ENCODE measurements at regions not wholly inside any gene's neighbourhood (a gene's known extent, or its start where the extent isn't known, plus 50 kb on each side); places are given as distances from the start of the nearest gene placed in this dataset.

GRCh38 chr15:91779960-91780359 is 73.5 kb upstream of the SLCO3A1 start (continued):
- TF ChIP-seq ZNF639 (CRISPR knock-in tag; conservative IDR thresholded peaks at IDR 0.05 in 1 of 2, IDR thresholded peaks at IDR 0.05 in 1 of 2), result no peak

GRCh38 chr15:91780387-91780786 is 73.1 kb upstream of the SLCO3A1 start:
- Histone ChIP-seq H3K4me1 (replicated peaks in 1 of 2; ENCODE audit: control insufficient read depth in 2 of 2, insufficient read depth in 2 of 2, low read length in 2 of 2) (no peaks in the 10 kb centered on the region), H2AFZ (ENCODE audit: low read depth, low read length) (no peak overlapping the region), H3K9me1 (ENCODE audit: control insufficient read depth, insufficient read depth, low read length) (no peaks in the 10 kb centered on the region), H3K79me2 (ENCODE audit: control insufficient read depth, insufficient read depth, low read length) (no peaks in the 10 kb centered on the region), H3K27me3 (ENCODE audit: control insufficient read depth in 2 of 2, insufficient read depth in 2 of 2, low read length in 2 of 2) (peaks cover 0 to 3% of the 10 kb centered on the region in 2 experiments; a peak in 1 of 5 replicates), H3K36me3 (ENCODE audit: control insufficient read depth, insufficient read depth, low read length) (no peaks in the 10 kb centered on the region), H3K27ac (ENCODE audit: extremely low read depth, low read depth, low read length) (no peak overlapping the region), H3K4me3 (no peak overlapping the region), H3K4me2 (ENCODE audit: insufficient read depth, low read length) (no peak overlapping the region), H3K9me3 (replicated peaks; ENCODE audit: control insufficient read depth, insufficient read depth, low read depth, low read length) (no peaks in the 10 kb centered on the region), H3K9ac (ENCODE audit: insufficient read depth in 1 of 2, low read depth in 2 of 2, low read length in 2 of 2) (no peak overlapping the region), H4K20me1 (replicated peaks; ENCODE audit: control insufficient read depth, insufficient read depth, low read length) (no peaks in the 10 kb centered on the region)
- POLR2A ChIA-PET, result no interaction called here
- ATAC-seq, result no peak
- in situ Hi-C loops (cut with MboI) (no loop called here), intact Hi-C loops (cut with micrococcal nuclease) (no loop called here)
- 0% methylated on average over 3 of the region's 3 CpGs for WGBS (ENCODE audit: insufficient coverage, low coverage, missing lambda C conversion rate)
- TF ChIP-seq RREB1 (CRISPR knock-in tag; IDR thresholded peaks at IDR 0.05) (no peak), THRA (IDR thresholded peaks at IDR 0.05) (no peak), HMBOX1 (IDR thresholded peaks at IDR 0.05) (0 out of 2 replicates have a peak, but pooled peaks have one; percentile 15)
- CTCF ChIA-PET (ENCODE audit: low intra/inter-chr PET ratio), result no interaction called here
- FAIRE-seq, result no peak
- no TSS peak for BruUV-seq (replicated peaks)
- no peak for DNase-seq (ENCODE audit: extremely low read depth in 1 of 4, low spot score in 3 of 4)
